ENCODE measurements at regions not wholly inside any gene's neighbourhood (a gene's known extent, or its start where the extent isn't known, plus 50 kb on each side); places are given as distances from the start of the nearest gene placed in this dataset.

DNA sequence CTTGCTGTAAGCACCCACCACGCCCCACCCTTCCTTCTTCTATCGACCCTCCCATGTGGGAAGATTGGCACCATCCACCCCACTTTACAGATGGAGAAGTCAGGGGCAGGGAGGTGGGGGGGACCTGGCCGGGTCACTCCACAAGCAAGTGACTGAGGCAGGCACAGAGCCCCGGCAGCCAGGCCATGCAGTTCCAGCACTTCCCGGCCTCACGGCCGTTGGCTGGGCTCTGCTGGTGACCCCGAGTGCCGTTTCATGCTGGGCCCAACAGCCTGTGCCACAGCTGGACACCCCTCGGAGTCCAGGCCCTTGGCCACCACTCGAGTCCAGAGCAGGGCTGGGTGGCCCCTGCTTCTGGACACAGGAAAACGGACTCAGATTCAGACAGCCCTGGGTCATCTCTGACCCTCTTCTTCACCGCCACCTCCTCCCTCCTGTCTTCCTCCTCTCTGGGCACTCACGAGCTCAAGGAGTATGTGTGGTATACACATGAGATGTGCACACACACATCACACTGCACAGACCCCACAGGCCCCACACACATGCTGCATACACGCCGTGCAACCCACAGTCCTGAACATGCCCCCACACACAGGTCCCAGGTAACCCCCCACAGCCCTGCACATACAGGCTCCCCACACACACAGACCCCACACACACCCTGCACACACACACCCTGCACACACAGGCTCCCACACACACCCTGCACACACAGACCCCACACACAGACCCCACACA lies 89.3 kb upstream of the GPC1 start:
- TF ChIP-seq POLR2AphosphoS5 (IDR thresholded peaks at IDR 0.05) (no peak), POLR2A (IDR thresholded peaks at IDR 0.05) (no peak), EP300 (IDR thresholded peaks at IDR 0.05) (no peak)
- TF ChIP-seq, protein P1, sequence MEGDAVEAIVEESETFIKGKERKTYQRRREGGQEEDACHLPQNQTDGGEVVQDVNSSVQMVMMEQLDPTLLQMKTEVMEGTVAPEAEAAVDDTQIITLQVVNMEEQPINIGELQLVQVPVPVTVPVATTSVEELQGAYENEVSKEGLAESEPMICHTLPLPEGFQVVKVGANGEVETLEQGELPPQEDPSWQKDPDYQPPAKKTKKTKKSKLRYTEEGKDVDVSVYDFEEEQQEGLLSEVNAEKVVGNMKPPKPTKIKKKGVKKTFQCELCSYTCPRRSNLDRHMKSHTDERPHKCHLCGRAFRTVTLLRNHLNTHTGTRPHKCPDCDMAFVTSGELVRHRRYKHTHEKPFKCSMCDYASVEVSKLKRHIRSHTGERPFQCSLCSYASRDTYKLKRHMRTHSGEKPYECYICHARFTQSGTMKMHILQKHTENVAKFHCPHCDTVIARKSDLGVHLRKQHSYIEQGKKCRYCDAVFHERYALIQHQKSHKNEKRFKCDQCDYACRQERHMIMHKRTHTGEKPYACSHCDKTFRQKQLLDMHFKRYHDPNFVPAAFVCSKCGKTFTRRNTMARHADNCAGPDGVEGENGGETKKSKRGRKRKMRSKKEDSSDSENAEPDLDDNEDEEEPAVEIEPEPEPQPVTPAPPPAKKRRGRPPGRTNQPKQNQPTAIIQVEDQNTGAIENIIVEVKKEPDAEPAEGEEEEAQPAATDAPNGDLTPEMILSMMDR (IDR thresholded peaks at IDR 0.05): no peak

All from suprapubic skin (tissue), 4 donors.